Esophagus squamous epithelium (tissue), 4 donors: ENCODE measurements at regions not wholly inside any gene's neighbourhood (a gene's known extent, or its start where the extent isn't known, plus 50 kb on each side); places are given as distances from the start of the nearest gene placed in this dataset.

Experiments used
- POLR2A ChIP-seq, 4 donors: fragments of 450-650 bp; IDR thresholded peaks; one replicate each; pipeline ENCODE4 v1.6.1; 2017; ENCODE audit warnings: antibody characterized with exemption in 4 of 4, mild to moderate bottlenecking in 4 of 4, moderate library complexity in 3 of 4
- TF ChIP-seq, protein P1 (sequence below), 6 experiments: fragments of 450-650 bp in 4 of 6; fragments of 200-600 bp in 2 of 6; sonication (generic) in 2 of 6; IDR thresholded peaks; one replicate each; pipeline ENCODE4 v1.5.1; 2016 to 2019; ENCODE audit warnings: antibody characterized with exemption in 6 of 6, mild to moderate bottlenecking in 4 of 6, moderate library complexity in 4 of 6

DNA sequence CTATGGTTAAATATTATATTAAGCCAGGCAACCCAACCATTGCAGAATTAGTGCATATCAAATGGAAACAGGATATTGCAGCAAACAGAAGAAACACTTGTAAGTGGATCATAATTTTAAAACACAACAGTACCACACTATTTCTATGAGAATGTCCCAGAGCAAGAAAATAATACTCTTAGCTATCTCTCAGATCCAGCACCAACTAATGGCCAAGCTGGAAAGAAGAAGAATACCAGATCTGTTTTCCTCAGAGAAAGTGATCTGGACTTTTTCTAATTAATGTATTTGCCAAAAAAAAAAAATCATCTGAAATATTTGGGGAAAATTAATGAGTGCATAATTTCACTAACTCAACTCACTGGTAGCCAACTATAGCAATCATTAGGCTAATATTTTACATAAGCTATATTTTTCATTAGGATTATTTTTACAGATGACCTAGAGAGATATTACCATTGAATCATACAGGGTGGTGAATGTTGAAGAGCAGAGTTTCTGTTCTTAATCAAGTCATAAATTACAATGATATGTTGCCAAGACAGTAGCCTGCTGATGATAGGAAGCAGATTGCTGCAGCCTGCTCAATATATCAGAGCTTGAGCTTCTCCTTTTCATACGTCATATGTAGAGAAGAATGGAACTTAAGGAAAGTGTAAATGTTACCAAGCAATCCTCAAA is 995.4 kb upstream of the LRRN3 start:
- TF ChIP-seq, protein P1, sequence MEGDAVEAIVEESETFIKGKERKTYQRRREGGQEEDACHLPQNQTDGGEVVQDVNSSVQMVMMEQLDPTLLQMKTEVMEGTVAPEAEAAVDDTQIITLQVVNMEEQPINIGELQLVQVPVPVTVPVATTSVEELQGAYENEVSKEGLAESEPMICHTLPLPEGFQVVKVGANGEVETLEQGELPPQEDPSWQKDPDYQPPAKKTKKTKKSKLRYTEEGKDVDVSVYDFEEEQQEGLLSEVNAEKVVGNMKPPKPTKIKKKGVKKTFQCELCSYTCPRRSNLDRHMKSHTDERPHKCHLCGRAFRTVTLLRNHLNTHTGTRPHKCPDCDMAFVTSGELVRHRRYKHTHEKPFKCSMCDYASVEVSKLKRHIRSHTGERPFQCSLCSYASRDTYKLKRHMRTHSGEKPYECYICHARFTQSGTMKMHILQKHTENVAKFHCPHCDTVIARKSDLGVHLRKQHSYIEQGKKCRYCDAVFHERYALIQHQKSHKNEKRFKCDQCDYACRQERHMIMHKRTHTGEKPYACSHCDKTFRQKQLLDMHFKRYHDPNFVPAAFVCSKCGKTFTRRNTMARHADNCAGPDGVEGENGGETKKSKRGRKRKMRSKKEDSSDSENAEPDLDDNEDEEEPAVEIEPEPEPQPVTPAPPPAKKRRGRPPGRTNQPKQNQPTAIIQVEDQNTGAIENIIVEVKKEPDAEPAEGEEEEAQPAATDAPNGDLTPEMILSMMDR (IDR thresholded peaks at IDR 0.05), result no peak
- TF ChIP-seq POLR2A (IDR thresholded peaks at IDR 0.05), result no peak
